Kidney capillary endothelial cell (primary cell): ENCODE measurements at regions not wholly inside any gene's neighbourhood (a gene's known extent, or its start where the extent isn't known, plus 50 kb on each side); places are given as distances from the start of the nearest gene placed in this dataset.

Experiments
- DNase-seq: peaks from one replicate; pipeline ENCODE4 v3.0.0-alpha.2; 2018; ENCODE audit warnings: low spot score

DNA sequence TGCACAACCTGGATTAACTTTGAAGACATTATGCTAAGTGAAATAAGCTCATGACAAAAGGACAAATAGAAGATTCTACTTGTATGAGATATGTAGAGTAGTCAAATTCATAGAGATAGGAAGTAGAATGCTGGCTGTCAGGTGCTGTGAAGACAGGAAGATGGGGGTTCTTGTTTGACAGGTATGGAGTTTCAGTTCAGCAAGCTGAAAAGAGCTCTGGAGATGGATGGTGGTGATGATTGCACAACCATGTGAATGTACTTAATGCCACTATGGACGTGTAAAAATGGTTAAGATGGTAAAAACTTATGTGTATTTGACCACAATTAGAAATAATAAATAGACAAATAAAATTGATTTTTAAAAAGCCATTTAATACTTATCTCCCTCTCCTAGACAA lies 169.8 kb upstream of the DUSP10 start:
- no peak for DNase-seq

GRCh38 chr1:221910222-221910621 lies 168.3 kb upstream of the DUSP10 start:
- no peak for DNase-seq

DNA sequence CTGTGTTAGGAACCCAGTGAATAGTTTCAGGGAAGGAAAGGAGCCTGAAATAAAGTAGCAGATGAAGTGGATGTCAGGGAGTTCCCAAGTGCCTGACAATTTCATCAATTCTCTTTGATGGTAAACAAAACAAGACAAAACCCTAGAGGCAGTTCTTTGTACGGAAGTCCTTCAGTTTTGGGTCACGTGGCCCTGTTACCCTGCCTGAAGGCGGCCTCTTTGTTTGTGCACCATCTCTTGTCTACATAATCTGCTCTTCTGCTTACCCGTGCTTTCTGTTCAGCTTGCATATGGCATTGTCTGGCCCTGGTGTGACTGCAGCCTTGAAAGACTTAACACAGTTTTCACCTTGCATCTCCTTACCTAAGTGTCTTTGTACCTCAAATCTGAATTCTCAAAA lies 166.7 kb upstream of the DUSP10 start:
- DNase-seq: no peak

DNA sequence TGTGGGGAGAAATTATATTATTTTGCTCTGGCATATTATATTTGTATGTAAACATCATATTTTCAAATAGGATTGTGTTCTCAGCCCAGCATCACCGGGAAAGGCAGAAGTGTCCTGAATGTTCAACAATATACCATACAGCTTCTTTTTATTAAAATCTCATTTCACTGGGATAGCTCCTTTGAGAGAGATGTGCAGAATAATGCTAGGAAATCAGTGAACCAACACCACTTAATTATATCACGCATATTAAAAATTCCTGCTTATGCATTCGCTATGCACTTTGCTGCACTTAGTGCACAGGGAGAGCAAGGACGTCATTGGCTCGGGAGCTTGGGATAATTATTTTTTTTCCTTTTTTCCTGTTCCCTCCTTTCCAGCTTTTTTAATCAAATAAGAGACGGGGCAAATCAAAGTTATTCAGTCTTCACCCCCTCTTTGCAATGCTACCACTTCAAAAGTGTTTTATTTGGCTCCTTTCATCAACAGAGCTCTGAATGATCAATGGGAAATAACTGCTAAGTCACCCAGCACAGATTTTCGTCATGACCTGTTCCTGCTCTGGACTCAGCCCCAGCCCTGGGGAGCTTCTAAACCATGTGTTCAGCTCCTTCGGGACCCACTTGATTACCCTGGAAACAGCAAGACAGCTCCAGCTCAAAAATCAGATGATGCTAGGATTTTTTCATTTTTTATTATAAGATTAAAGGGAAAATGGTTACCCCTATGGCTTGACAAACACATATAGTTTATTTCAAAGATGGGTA lies 165.5 kb upstream of the DUSP10 start:
- no peak for DNase-seq

GRCh38 chr1:221905802-221906201 lies 163.9 kb upstream of the DUSP10 start:
- DNase-seq: no peak

- DNase-seq: no peak
These were observed 162.4 kb upstream of the DUSP10 start for GRCh38 chr1:221904319-221904718.

DNA sequence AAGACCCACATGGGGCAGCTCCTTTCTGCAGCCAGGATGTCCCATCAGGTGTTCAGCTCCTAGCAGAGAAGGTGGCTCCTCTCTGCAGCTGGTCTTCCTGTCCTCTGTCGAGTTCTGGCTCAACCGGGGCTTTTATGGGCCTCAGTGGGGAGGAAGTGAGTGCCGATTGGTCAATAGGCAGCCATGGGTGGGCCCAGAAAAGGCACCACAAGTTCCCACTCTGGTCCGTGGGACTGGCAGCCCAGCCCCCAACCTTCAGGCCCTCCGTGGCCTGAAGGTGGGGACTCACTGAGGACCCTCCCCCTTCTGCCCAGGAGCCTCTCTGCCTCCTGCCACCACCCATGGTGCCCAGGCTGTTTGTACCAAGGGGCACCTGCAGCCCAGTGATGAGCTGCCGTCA lies 161.7 kb upstream of the DUSP10 start:
- DNase-seq: no peak

- DNase-seq: no peak
These were observed 161.1 kb upstream of the DUSP10 start for GRCh38 chr1:221902961-221903360.

- DNase-seq: no peak
These were observed 158.8 kb upstream of the DUSP10 start for GRCh38 chr1:221900678-221901077.

DNA sequence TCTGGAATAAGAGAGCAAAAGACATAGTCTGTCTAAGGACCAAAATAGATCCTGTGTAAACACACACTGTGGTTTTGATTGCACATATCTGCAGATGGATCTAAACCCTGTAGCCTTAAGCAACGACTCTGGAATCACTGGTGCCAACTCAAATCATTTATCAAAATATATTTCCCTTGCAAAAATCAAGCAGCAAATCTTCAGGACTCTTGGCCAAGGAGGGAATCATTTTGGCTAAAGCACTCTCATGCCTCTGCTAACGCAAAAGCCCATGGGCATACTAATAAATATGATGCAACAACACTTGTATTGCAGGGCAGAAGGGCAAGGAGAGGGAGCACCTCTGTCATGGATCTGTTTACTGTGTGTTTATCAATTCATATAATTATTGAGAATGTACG lies 155.4 kb upstream of the DUSP10 start:
- no peak for DNase-seq

GRCh38 chr1:221892301-221892830 lies 150.5 kb upstream of the DUSP10 start:
- DNase-seq: no peak

GRCh38 chr1:221891708-221892107 lies 149.8 kb upstream of the DUSP10 start:
- no peak for DNase-seq

DNA sequence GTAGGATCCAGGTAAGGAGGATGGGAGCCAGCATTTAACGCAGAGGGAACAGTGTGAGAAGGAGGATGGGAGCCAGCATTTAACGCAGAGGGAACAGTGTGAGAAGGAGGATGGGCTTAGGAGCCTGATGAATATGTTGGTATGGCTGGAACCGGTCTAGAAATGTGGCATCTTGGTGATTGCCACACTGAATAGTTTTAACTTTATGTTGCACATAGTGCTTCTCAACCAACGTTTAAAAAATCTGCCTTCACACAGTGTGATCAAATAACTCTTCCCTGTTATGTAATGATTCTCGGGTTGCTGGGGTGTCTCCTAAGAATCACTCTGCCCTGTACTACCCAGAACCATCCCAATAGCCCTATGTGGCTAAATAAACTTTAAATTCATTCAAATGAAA lies 146.9 kb upstream of the DUSP10 start:
- DNase-seq: no peak

GRCh38 chr1:221888218-221888617 lies 146.3 kb upstream of the DUSP10 start:
- DNase-seq: no peak

DNA sequence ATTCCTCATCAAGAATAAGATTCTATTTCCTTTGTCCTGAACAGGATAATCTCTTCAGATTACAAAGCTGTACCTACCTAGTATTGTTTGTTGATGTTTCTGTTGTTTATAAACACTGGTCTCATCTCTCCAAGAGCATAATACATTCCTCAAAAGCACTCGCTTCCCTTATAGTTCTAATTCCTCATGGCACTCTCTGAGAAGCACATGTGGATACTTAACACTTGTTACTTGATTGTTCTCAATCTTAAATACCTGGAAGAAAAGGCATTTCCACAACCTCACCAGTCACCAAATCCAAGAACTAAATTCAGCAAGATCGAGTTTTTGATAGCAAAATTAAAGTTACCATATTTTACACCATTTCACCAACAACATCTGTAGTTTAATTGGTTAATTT lies 145.9 kb upstream of the DUSP10 start:
- DNase-seq: no peak

GRCh38 chr1:221887415-221887746 lies 145.5 kb upstream of the DUSP10 start:
- DNase-seq: no peak

DNA sequence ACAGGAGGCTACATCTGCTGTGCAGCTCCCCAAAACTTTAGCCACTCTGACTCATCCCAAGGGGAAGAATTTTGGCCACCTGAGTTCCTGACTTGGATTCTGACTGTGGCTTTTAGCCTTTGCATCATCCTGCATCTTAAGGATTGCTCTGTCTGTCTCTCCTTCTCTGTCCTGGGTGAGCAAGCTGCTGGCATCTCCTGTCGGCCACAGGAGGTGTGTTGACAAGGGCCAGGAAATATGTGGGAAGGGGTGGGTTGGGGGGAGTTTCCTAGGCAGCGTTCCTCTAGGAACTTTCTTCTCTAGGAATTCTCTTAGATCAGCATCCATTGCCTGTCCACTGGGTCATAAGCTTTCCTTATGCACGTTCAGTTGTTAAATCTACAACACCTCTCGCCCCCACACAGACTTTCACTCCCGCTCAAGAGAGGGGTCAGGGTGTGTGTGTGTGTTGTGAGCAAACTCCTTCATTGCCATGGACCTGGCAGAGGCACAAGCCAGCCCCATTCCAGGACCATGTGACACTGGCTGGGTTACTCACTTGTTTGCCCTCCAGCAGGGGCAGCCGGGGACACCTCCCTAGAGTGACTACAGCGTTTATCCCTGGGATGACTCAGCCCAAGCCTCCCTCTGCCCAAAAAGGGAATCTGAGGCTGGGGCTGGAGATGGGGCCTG lies 145.0 kb upstream of the DUSP10 start:
- DNase-seq: no peak

- DNase-seq: no peak
These were observed 144.4 kb upstream of the DUSP10 start for GRCh38 chr1:221886311-221886710.

DNA sequence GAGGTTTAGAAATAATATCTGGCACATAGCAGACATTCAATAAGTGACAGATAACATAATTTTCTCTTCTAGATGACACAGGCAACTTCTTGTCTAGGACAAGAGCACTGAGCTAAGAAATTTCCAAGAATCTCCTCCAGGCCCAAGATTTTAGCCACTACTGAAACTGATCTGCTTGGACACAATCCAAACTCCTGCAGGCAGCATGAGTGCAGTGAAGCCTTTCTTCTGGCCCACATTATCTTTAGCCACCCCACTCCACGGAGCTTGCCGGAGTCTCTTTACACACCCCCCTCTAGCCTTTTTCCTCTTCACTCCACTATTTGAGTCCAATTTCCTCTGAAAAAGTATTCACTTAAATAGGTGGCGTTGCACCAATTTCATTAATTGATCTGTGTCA lies 142.9 kb upstream of the DUSP10 start:
- DNase-seq: no peak

DNA sequence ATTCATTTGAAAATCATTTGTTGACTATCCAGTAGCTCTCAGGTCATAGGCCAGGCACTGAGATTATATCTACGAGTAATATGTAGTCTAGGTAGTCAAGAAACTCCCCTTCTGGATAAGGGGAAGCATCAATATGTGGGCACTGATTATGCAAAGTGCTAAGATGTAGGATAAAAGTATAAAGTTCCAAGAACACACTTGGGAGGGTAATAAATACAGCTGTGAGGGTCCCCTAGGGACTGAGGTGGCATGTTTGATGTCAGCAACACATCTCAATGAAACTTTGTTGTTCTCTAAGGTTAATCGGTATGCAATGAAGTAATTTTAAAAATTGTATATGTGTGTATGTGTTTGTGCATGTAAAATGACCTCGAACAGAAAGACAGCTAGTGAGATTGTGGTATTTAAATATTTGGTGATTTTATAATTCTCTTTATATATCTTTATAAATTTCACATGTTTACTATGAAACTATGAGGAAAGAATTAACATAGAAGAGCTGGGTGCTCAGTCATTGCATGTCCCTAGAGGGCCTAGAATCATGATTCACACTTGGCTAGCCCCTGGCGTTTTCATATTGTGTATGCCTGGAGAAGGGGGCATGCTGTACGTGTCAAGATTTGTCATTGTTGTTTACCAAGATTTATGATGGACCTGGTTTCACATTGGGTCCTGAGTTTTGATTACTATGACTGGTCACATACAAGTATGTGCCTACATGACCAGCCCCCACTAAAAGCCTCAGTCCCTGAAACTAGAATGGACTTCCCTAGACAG lies 140.1 kb upstream of the DUSP10 start:
- no peak for DNase-seq

DNA sequence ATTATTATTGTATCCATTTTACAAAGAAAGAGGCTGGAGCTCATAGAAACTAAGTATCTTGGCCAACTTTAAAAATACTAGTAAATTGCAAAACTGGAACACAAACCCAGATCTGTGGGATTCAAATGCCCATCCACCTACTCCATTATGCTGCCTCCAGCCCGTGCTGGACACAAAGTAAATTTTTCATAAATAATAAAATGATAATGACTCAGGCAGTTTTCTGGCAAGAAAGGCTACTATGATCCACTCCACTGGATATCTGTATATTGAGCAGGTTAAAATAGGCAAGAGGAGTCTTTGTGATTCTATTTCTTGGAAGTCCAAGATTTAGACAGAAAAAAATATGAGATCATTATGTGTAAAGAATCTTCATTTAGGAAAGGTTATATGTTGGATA lies 138.3 kb upstream of the DUSP10 start:
- DNase-seq: no peak

DNA sequence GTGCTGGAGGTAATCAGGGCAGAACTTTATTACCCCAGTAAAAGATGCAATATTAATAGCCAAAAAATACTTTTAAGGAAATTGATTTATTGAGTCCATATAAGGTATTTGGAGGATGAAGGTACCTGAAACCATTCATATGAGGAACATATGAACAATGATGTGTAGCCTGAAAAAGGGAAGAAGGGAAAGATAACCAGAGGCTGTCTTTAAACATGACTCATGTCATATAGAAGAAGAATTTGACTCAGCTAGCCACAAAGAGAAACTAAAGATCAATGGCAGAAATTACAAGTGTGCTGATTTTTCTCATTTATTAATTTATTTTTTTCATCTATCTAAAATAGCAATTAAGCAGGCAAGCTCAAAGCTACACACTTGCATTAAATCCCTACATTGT lies 136.2 kb upstream of the DUSP10 start:
- DNase-seq: no peak

DNA sequence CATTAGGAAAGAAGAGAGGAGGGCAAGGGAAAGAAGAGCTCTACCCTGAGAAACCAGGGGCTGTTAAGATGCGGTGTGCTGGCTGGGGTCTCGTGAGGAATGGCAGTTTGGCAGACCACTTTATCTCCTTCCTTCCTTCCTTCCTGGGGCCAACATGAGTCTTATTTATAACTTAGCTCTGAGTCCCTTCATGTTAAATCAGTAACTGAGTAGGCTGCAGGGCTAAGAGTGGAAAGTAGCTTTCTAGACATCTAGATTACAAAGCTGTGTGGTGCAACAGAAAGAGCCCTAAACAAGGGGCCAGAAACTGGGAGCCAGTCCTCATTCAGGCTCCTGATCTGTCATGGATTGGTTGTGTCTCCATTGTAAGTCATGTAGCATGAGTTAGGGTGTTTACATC lies 135.4 kb upstream of the DUSP10 start:
- DNase-seq: no peak
